GM12891 (cell line): ENCODE measurements at regions not wholly inside any gene's neighbourhood (a gene's known extent, or its start where the extent isn't known, plus 50 kb on each side); places are given as distances from the start of the nearest gene placed in this dataset.

Experiments
- PAX5 ChIP-seq: IDR thresholded peaks from 2 replicates; pipeline ENCODE4 v1.6.1; 2011; ENCODE audit warnings: low read length, moderate library complexity, mild to moderate bottlenecking; ENCODE audit not compliant: insufficient read depth, severe bottlenecking
- POLR2A ChIP-seq: IDR thresholded peaks from 2 replicates; pipeline ENCODE4 v1.6.1; 2011; ENCODE audit warnings: low read depth, low read length, control low read depth
- POLR2AphosphoS5 ChIP-seq: IDR thresholded peaks from 2 replicates; pipeline ENCODE4 v1.6.1; 2011; ENCODE audit warnings: low read depth, low read length, control low read depth
- POU2F2 ChIP-seq: IDR thresholded peaks from 2 replicates; pipeline ENCODE4 v1.6.1; 2011; ENCODE audit warnings: low read depth, mild to moderate bottlenecking, control low read depth, low read length, moderate library complexity
- SPI1 ChIP-seq: IDR thresholded peaks from 2 replicates; pipeline ENCODE4 v1.6.1; 2011; ENCODE audit warnings: low read depth, low read length, control low read depth
- TAF1 ChIP-seq: IDR thresholded peaks from 2 replicates; pipeline ENCODE4 v1.6.1; 2011; ENCODE audit warnings: low read depth, low read length, control low read depth

- TF ChIP-seq TAF1 (no peak), POLR2AphosphoS5 (no peak), POLR2A (no peak), SPI1 (no peak), POU2F2 (no peak), PAX5 (no peak)
These were observed 394.7 kb downstream of the TFEC start for GRCh38 chr7:115635876-115636275.
